ENCODE measurements at regions not wholly inside any gene's neighbourhood (a gene's known extent, or its start where the extent isn't known, plus 50 kb on each side); places are given as distances from the start of the nearest gene placed in this dataset.

DNA sequence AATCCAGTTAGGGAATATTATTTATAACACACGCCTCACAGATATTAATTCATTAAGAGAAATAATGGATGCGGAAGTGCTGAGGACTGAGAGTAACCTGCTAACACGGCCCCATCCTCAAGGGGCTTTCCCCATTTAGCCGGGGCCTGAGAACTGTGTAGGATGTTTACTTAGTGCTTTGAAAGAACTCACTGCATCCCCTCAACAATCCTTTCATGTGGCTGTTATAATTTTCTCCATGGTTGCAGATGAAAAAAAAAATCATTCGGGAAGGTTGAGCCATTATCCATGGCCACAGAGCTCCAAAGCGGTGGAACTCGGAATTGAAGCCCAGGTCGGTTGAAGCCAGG, 98.2 kb downstream of the ING1 start:
- TF ChIP-seq SIN3B (IDR thresholded peaks at IDR 0.05; ENCODE audit: low read length) (no peak), MYC (CRISPR knock-in tag; IDR thresholded peaks at IDR 0.05; ENCODE audit: borderline replicate concordance) (no peak)

Data from HepG2 (cell line).